GOT3 (cell line): ENCODE measurements at regions not wholly inside any gene's neighbourhood (a gene's known extent, or its start where the extent isn't known, plus 50 kb on each side); places are given as distances from the start of the nearest gene placed in this dataset.

Experiments
- DNase-seq: peaks from one replicate; lab custom pipeline; 2025; ENCODE audit warnings: mixed read lengths; lab: John Stamatoyannopoulos, UW

DNA sequence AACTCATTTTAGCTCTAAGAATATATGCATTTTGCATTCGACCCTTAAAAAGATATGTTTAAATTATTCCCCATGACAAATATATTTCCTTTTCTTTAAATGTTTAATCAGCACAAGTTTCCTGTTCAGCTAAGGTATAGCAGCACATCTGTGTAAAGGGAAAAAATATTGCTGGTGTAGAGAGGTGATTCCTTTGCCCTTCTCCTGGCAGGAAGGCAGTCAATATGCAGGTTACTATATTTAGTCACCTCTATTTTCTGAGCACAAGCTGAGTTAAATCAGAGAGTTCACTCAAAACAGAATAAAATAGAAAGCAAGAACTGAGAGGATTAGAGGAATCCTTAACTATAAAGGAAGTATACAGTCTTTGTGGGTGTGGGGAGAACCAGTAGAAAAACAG lies 274.4 kb upstream of the PCSK5 start:
- no peak for DNase-seq

GRCh38 chr9:75616841-75617566 lies 273.5 kb upstream of the PCSK5 start:
- no peak for DNase-seq

DNA sequence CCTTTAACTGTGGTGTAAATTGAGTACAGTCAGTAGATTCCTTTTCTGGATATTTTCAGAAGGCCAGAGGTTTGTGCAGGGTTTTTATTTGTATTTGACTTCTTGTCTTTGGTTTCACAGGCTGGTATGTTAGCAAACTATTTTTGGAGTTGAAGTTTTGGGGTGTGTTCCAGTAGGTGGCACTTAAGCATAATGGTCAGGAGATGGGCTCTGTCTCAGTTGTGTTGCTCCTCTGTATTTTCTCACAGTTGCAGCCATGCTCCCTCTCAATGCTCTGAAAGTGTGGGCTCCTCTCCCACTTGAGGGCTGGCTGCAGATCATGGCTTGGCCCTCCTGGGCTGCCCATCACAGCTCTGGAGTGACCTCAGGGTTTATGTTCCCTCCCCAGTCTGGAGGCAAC lies 267.0 kb upstream of the PCSK5 start:
- DNase-seq, result no peak

DNA sequence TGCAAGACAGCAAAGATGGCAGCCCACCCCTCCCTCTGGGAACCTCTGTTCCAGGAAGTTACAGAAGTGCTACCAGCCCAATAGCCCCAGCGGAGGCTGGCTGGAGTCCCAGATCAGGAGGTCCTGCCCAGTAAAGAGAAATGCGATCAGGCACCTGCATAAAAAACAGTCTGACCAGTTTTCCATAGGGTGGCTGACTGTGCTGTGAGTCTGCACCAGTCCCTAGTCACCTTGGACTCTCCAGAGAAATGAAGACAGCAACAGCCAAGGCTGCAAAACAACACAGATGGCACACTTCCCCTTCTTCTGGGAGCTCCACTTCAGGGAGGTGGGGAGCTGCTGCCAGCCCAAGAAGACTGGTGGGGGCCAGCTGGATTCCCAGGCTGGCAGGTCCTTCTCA lies 265.5 kb upstream of the PCSK5 start:
- DNase-seq, result no peak

DNA sequence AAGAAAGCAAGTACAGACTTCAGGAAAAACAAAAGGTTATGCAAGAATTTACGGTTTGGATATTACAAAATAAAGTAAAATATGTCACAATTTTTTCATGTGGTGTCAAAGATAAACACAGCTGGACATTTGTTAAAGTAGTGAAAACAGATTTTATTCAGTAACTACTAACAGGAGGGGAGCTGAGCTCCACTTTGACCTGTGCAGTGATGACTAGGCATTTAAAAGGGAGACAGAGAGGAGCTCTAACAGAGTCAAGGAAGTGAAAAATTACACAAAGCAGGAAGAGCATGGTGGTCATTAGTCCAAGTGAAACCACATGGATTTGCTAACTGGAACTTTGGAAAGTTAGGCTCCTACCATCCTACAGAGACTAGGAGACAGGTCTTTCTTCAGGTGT lies 263.6 kb upstream of the PCSK5 start:
- DNase-seq, result no peak

GRCh38 chr9:75628952-75629351 lies 261.5 kb upstream of the PCSK5 start:
- no peak for DNase-seq

DNA sequence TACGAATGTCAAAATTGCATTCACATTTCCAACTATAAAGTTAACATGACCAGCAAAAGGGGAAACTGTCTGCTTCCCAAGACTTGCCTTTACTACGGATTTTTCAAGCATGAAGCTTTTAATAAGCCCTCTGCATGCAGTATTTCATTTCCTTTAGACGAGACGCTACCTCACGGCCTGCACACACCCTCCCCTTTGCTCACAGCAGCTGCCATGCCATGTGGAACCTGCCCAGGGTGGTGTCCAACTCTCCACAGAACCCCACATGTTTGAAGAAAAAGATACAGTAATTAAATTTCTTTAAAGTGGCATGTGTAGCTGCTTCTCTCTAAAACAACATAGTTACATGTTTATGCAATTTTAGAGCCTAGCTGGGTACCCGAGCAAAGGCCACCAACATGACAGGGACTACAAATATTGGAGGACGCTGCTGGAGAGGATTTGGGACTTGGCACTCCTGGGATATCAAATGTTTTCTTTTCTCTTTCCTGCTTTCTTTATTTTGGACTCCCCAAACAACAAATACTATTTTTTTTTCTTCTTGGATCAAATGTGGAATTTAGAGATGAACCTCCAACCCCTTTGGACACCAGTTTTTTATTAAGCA lies 256.9 kb upstream of the PCSK5 start:
- DNase-seq, result no peak

DNA sequence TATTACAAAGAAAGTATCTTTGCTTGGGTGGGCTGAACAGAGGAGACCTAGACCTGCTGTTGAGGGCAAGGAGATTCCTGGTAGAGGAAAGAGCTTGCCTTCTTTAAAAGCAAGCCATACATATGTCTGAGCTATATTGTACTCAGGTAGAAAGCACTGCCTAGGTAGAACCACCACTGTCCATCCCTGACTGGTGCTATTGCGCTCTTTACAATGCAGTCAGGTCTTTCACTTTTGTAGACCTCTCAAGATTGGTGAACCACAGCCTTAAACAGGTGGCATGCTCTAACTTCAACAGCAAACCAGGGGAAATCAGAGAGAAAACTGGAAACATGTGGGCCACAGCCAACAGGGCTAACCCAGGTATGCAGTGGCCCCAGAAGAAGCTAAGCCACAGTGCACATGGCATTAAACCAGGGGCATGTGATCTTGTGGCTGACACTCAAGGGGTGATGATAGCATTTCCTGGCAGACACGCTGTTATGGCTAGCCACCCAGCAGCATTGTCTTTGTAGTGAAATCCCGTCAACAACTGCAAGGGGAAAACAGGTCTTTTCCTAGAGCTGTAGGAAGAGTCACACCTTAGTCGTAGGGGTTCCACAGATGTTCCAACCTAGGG lies 253.9 kb upstream of the PCSK5 start:
- DNase-seq, result no peak

GRCh38 chr9:75639971-75640610 lies 250.4 kb upstream of the PCSK5 start:
- DNase-seq, result no peak

DNA sequence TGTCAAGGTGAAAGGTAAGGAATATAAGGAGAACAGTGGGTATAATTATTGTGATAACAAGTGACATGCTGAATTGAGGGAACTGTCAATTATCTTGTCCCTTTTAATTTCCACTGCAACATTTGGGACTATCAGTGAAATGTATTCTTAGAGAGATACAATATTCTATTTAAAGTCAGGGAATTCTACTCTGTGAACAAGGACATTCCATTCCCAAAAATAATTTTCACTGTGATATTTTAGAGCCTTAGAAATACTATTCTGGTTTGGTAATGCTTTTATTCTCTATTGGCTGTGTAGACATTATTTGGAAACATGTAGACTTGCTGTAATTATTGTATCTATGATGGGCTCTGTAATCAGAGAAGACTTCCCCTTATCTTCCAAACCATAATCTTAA lies 248.0 kb upstream of the PCSK5 start:
- no peak for DNase-seq

GRCh38 chr9:75644649-75645048 lies 245.8 kb upstream of the PCSK5 start:
- no peak for DNase-seq

GRCh38 chr9:75648034-75648433 lies 242.4 kb upstream of the PCSK5 start:
- no peak for DNase-seq

DNA sequence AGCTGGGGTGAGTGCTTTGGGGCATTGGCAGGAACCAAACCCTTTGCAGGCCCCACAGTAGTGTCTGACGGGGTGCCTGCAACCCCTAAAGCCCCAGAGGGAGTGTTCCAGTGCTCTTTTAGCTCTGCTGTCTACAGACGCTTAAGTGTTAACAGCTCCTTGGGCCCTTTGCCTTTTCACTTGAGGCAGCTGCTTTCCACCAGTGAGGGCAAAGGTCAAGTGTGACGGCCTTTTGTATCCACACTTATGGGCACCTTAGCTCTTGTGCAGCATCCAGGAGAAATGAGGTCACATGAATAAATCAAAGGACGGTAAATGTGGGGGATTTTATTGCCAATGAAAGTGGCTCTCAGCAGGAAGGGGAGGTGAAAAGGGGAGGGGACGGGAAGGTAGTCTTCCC lies 241.4 kb upstream of the PCSK5 start:
- DNase-seq, result no peak

GRCh38 chr9:75651709-75652108 lies 238.8 kb upstream of the PCSK5 start:
- DNase-seq, result no peak

DNA sequence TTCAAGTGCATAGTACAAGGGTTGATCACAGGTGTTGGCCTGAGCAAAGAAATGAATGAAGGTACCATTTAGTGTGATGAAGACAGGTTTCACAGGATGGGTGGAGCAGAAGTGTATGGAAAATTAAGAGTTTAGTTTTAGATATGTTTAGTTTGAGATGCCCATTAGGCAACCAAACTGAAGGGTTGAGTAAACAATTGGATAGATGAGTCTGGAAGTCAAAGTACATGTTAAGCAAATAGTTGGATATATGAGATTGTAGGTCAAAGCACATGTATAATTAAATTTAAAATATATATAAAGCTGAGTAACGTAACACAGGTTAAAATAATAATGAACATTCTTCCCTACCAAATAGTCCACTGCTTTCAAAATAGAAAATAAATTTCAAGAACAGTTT lies 237.1 kb upstream of the PCSK5 start:
- DNase-seq, result no peak

DNA sequence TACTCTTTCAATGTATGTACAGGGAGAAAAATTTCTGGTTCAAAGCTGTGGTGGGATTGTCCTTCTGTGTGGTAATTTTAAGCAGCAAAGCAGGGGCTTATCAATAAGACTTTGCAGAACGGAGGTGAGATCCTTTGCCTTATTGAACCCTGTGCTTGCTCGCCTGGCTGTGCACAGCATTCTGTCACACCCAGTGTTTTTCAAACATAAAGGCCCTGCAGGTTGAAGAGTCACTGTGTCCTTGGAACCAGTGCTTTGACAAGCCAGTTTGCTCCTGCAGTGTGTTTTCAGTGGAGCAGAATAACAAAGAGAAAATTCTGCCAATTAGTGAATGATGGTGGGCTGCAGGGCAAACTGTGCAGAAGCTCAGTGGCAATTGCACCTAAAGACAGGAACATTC lies 236.7 kb upstream of the PCSK5 start:
- no peak for DNase-seq

- DNase-seq, result no peak
These were observed 233.5 kb upstream of the PCSK5 start for GRCh38 chr9:75657015-75657414.

DNA sequence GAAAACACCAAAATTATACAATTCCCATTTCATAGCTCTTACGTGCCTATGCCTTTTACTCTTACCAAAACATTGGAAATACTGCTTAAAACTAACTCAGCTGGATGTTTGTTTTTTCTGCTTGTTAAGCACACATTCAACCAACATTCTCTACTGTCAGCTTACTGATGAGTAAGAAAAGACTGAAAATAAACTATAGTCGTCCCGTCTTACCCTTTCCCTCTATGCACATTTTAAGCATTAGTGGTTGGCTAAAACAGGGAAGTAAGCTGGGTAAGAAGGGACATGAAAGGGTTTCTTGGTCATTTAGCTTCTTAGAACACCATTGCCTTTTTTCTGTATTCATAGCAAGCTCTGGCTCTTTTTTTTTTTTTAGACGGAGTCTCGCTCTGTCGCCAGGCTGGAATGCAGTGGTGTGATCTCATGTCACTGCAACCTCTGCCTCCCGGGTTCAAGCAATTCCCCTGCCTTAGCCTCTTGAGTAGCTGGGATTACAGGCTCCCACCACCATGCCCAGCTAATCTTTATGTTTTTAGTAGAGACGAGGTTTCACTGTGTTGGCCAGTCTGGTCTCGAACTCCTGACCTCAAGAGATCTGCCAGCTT lies 232.1 kb upstream of the PCSK5 start:
- DNase-seq, result no peak

DNA sequence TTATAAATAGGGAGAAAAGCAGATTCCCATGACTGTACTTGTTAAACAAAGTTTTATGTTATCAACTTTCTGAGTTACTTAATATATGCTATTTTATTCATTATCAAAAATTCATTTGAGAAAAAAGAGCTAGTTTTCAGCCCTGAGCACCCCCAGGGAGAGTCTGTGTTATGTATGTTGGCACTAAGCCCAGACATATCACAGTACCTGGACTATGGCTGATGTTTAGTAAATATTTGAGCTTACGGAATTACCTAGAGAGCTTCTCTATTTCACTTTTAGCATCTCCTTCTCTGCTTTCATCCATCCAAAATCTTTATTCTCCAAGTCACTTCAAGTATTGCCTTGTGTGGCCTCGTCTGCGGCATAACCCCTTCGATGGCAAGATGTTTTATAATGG lies 225.9 kb upstream of the PCSK5 start:
- no peak for DNase-seq

- DNase-seq, result no peak
These were observed 223.5 kb upstream of the PCSK5 start for GRCh38 chr9:75666856-75667554.

DNA sequence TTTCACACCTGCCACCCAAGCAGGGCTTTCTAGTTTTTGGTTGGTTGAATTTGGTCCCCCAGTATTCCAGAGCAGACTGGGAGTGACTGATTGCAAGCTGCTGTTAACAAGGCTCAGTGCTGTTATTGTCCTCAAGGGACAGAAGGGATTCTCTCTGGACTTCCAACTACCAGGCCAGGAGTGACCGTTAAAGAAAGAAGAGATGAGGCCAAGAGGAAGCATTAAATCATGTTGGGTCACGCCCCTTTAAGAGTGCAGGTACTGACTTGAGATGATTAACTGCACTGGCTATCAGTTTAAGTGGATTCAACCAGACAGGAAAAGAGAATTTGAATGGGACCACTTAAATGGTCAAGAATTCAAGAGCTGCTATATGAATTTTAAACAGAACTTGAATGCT lies 220.8 kb upstream of the PCSK5 start:
- DNase-seq, result no peak

DNA sequence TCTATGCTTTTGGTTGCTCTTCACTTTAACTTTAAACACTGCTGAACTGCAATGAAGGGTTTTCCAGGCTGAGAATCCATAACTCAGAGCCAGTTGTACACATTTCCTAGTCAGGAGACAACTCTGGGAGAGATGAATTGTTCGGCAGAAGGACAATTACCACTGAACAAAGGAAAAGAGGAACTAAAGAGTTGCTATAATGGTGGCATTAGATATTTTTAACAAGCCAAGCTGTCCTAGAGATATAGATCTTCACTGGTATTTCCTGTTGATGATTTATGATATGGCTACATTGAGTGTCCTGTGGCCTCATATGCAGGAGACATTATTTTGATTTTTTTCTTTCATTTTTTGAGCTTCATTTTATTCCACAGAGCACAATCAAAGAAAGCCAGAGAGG lies 219.1 kb upstream of the PCSK5 start:
- no peak for DNase-seq
